HAP-1 (cell line): ENCODE measurements at regions not wholly inside any gene's neighbourhood (a gene's known extent, or its start where the extent isn't known, plus 50 kb on each side); places are given as distances from the start of the nearest gene placed in this dataset.
A peak's percentile ranks its signal among the peaks of the same experiment; 100 is the strongest.

ENCODE experiments used
- DNase-seq, 2 experiments: peaks; one replicate each; pipeline ENCODE4 v3.0.0-alpha.2; 2016 to 2020; ENCODE audit warnings: low spot score in 2 of 2
- H3K27me3 ChIP-seq: fragments of 250-450 bp; sonication (Bioruptor Pico); 2 replicates; pipeline ENCODE4 v1.5.1; 2020; ENCODE audit warnings: low read depth, mild to moderate bottlenecking, moderate library complexity
- H3K36me3 ChIP-seq: fragments of 250-450 bp; sonication (Bioruptor Pico); replicated peaks from 2 replicates; pipeline ENCODE4 v1.5.1; 2020; ENCODE audit warnings: mild to moderate bottlenecking
- H3K4me1 ChIP-seq: fragments of 250-450 bp; sonication (Bioruptor Pico); 2 replicates; pipeline ENCODE4 v1.5.1; 2020; ENCODE audit warnings: mild to moderate bottlenecking
- H3K4me3 ChIP-seq: fragments of 250-450 bp; sonication (Bioruptor Pico); 2 replicates; pipeline ENCODE4 v1.5.1; 2020; ENCODE audit warnings: mild to moderate bottlenecking, moderate library complexity
- H3K9me3 ChIP-seq: fragments of 250-450 bp; sonication (Bioruptor Pico); 2 replicates; pipeline ENCODE4 v1.5.1; 2020; ENCODE audit warnings: mild to moderate bottlenecking, moderate library complexity
- in situ Hi-C: fragments of 300-500 bp; cut with MboI; formaldehyde crosslinking; loops from 3 replicates; pipeline ENCODE4 v1.14.3; 2020; ENCODE audit warnings: low sequenced_read_pairs, inconsistent platforms, mixed read lengths

DNA sequence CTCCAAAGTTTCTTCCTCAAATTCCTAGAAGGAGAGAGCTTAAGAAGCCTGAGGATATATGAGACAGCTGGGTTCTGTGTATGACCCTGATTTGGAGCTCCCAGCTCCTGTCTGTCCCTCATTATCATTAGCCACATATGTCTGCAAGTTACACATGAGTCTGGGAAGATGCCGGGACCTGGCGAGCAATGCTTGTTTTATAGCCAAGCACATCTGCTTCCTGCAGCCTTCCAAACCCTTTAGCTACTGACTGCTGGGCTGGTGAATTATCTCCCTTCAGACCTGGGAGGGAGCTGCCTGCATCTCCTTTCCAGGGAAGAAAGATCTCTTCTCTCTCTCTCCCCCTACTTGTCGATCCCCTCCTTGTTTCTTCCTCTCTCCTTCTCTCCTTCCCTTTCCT is 556.7 kb upstream of the BOD1L1 start:
- H3K27me3 ChIP-seq: no peaks in the 10 kb centered on the region
- DNase-seq: no peak
- H3K4me3 ChIP-seq: no peak overlapping the region
- in situ Hi-C loops: no loop called here
- H3K36me3 ChIP-seq: no peaks in the 10 kb centered on the region
- no peaks in the 10 kb centered on the region for H3K4me1 ChIP-seq
- no peaks in the 10 kb centered on the region for H3K9me3 ChIP-seq

DNA sequence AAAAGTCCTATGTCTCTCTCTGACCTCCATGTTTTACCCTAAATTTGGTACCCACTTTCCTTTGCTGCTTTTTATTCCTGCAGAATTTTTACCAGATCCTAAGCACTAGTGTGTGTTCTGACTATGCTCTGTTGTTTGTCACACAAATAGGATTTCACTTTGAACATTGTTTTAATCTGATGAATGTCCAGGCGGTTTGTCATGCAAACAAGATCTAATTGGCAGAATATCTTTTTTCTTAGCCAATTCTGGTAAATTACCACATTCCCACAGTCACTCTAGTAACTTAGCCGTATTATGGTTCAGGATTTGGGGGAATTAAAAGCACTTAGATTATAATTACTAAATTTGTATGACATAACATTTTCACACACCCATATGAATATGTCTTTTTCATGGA is 557.2 kb upstream of the BOD1L1 start:
- H3K36me3 ChIP-seq: no peaks in the 10 kb centered on the region
- in situ Hi-C loops: no loop called here
- no peaks in the 10 kb centered on the region for H3K27me3 ChIP-seq
- no peaks in the 10 kb centered on the region for H3K4me1 ChIP-seq
- H3K9me3 ChIP-seq: no peaks in the 10 kb centered on the region
- no peak overlapping the region for H3K4me3 ChIP-seq
- no peak for DNase-seq

DNA sequence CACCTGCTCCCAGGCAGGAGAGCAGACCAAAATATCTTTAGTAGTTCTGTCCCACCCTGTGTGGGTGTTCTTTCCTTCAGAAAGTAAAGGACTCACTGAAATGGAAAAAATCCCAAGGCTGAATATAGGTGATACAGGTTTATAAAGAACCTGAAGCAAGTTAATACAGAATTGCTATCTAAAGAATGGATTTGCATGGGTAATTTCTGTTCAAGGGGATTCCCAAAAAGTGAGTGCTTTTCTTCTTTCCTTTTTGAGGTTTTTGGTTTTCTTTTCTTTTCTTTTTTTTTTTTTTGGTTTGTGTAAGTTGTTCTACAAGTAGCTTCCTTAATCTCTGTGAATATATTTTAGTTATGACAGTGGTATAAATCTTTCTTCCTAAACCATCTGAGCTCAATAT is 560.7 kb upstream of the BOD1L1 start:
- Histone ChIP-seq H3K4me1 (no peaks in the 10 kb centered on the region), H3K27me3 (no peaks in the 10 kb centered on the region), H3K36me3 (no peaks in the 10 kb centered on the region), H3K4me3 (no peak overlapping the region), H3K9me3 (no peaks in the 10 kb centered on the region)
- DNase-seq: no peak
- in situ Hi-C loops: no loop called here

DNA sequence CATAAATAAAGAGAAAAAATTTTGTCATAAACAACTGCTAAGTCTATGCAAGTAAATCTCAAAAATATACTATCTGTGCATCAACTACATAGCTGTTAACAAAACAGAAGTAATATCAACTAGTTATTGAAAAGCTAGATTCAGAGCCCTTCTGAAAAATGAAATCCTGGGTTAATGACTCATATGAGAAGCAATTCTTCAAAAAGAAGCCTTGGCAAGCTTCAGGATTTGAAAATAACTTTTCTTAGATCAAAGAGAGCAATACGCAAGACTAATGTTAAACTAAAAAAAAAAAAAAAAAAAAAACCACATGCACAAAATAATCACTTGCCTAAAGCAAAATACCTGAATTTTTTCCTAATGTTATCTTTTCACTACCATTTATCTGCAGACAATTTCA is 566.1 kb upstream of the BOD1L1 start:
- Histone ChIP-seq H3K36me3 (no peaks in the 10 kb centered on the region), H3K9me3 (no peaks in the 10 kb centered on the region), H3K4me3 (no peak overlapping the region), H3K27me3 (no peaks in the 10 kb centered on the region), H3K4me1 (no peaks in the 10 kb centered on the region)
- DNase-seq: no peak
- in situ Hi-C loops: no loop called here

DNA sequence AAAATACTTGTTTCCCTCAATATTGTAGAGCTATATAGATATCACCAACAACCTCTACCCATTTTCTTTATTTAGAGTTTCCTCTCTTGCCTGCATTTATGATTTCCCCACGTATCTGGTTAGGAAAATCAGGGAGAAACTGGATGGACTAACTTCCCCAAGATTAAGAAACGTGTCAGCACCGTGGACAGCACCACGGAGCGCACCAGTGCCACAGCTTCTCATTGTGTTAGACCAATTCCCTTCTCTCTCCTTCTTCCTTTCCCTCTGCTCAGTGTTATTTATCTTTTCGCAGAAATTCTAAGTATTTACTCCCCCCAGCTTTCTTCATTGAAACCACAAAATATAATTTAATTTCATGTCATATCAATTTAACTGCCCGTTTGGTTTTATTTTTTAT is 568.6 kb upstream of the BOD1L1 start:
- Histone ChIP-seq H3K9me3 (no peaks in the 10 kb centered on the region), H3K4me1 (no peaks in the 10 kb centered on the region), H3K27me3 (no peaks in the 10 kb centered on the region), H3K36me3 (no peaks in the 10 kb centered on the region), H3K4me3 (no peak overlapping the region)
- peak in 1 of 2 experiments; percentile 29 for DNase-seq
- in situ Hi-C loops: no loop called here

DNA sequence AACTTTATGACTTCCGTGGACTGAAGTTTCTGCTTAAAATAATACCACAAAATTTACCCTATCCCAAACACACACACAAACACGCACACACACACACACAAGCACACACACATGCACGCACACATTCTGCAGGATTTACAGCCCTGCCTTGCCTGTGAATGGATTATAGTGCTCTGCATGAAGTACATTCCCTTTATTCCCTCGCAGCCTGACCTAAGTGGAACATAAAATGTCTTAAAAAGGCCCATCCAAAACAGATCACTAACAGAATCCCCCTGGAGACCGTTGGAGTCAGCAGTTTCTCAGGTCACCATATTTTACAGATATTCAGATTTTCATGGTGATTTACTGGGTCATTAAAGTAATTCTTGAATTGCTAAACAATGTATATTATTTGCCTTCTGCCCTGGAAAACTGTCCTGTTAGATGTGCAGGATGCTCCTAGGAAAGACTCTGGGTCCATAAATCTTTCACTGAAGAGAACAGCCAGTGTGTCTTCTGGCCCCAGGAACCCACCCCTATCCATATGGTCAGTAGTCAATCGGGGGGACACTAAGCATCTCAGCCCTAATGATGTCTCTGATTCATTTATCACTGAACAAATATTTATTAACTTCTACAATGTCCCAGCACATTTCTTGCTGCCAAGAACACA is 587.7 kb upstream of the BOD1L1 start:
- Histone ChIP-seq H3K4me1 (no peaks in the 10 kb centered on the region), H3K4me3 (no peak overlapping the region), H3K27me3 (no peaks in the 10 kb centered on the region), H3K9me3 (0 out of 2 replicates have a peak, but pooled peaks cover 2% of the 10 kb centered on the region), H3K36me3 (no peaks in the 10 kb centered on the region)
- no peak for DNase-seq
- in situ Hi-C loops: no loop called here

DNA sequence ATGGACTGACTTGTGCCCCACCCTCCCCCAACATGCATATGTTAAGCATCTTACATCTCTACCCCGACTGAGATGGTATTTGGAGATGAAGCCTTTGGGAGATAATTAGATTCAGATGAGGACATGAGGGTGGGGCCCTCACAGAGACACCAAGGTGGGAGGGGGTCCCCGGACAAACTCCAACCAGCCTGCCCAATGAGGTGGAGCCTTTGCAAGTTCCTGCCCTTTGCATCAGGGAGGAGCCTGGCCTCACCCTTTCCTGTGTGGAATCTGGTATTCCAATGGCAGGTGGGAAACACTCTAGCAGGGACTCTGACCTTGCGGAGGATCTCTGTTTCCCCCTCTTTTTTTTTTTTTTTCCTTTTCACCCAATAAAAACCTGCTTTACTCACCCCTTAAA is 589.9 kb upstream of the BOD1L1 start:
- Histone ChIP-seq H3K4me3 (no peak overlapping the region), H3K9me3 (0 out of 2 replicates have a peak, but pooled peaks cover 2% of the 10 kb centered on the region), H3K27me3 (no peaks in the 10 kb centered on the region), H3K4me1 (no peaks in the 10 kb centered on the region), H3K36me3 (no peaks in the 10 kb centered on the region)
- DNase-seq: no peak
- in situ Hi-C loops: no loop called here

DNA sequence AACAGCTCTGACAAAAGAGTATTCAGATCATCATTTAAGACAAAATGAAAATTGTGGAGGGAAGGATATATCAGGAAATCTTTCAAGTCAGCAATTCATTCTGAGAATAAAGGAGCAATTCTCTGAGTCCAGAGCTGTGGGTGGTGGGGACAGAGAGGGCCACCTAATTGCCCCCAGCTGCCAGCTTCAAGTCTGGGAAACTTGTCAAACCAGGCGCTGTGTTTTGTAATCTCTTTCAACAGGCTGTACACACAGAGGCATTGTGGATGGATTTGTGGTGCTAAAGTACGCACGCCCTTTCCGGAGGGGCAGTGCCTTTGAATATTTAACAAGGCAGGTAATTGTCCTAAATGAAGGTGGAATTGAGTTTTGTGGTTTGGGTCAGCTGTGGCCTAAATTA is 591.1 kb upstream of the BOD1L1 start:
- Histone ChIP-seq H3K4me1 (no peaks in the 10 kb centered on the region), H3K4me3 (no peak overlapping the region), H3K27me3 (no peaks in the 10 kb centered on the region), H3K9me3 (0 out of 2 replicates have a peak, but pooled peaks cover 2% of the 10 kb centered on the region), H3K36me3 (no peaks in the 10 kb centered on the region)
- in situ Hi-C loops: no loop called here
- DNase-seq: no peak

DNA sequence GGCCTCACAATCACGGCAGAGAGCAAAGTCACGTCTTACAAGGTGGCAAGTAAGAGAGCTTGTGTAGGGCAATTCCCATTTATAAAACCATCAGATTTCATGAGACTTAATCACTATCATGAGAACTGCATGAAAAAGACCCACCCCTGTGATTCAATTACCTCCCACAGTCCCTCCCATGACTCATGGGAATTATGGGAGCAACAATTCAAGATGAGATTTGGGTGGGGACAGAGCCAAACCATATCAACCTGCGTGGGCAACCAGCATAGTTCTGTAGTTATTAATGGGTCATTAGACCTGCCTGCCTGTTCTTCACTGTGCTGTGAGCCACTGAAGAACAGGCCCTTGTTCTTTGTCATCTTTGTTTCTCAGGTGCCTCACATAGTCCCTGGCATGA is 593.7 kb upstream of the BOD1L1 start:
- no peak for DNase-seq
- H3K27me3 ChIP-seq: no peaks in the 10 kb centered on the region
- H3K4me1 ChIP-seq: no peaks in the 10 kb centered on the region
- H3K9me3 ChIP-seq: 0 out of 2 replicates have a peak, but pooled peaks cover 2% of the 10 kb centered on the region
- no peak overlapping the region for H3K4me3 ChIP-seq
- H3K36me3 ChIP-seq: no peaks in the 10 kb centered on the region
- in situ Hi-C loops: no loop called here

DNA sequence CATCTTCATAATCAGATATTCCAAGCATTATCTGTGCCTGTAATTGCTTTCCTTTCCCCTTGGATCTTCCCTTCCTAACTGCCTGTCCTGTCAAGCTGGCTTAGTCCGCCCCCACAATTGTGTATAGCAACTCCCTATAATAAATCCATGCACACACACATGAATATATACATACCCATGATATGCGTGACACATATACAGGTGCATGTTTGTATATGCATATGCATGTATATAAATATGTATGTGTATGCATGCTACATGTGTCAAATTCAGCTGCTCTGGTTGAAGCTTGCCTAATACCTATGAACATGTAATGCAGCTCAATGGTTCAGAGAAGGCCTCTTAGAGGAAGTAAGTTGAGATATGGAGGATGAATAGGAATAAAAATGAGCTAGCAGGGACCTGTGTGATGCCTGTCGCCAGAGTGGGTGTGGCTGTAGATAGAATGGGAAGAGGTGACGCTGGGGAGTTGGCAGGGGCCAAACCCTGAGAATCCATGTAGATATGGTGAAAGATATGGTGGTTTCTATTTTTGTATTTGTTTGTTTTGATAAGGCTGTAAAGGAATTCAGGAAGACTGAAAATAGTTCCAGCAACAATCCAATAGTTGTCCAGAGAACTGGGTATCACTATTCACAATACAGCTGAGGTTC is 595.0 kb upstream of the BOD1L1 start:
- in situ Hi-C loops: no loop called here
- H3K4me1 ChIP-seq: no peaks in the 10 kb centered on the region
- no peak overlapping the region for H3K4me3 ChIP-seq
- no peaks in the 10 kb centered on the region for H3K36me3 ChIP-seq
- DNase-seq: no peak
- H3K9me3 ChIP-seq: 0 out of 2 replicates have a peak, but pooled peaks cover 2% of the 10 kb centered on the region
- no peaks in the 10 kb centered on the region for H3K27me3 ChIP-seq

DNA sequence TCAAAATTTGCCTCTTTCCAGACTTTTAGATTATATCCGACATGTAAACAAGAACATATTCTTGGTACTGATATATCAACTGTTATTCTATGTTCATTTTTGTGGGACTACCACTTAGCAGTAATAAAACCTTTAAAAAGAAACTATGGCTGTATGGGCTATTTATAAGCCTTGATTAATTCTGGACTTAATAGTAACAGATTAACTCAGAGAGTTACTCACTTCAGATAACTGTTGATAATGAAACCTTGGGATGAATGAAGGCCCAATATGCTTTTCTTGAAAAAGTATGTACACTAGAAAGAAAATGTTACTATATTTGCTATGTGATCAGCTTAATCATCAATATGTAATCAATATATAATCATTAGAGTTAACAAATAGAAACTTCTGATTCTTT is 595.9 kb upstream of the BOD1L1 start:
- in situ Hi-C loops: no loop called here
- Histone ChIP-seq H3K36me3 (no peaks in the 10 kb centered on the region), H3K4me3 (no peak overlapping the region), H3K27me3 (no peaks in the 10 kb centered on the region), H3K4me1 (no peaks in the 10 kb centered on the region), H3K9me3 (0 out of 2 replicates have a peak, but pooled peaks cover 2% of the 10 kb centered on the region)
- no peak for DNase-seq

DNA sequence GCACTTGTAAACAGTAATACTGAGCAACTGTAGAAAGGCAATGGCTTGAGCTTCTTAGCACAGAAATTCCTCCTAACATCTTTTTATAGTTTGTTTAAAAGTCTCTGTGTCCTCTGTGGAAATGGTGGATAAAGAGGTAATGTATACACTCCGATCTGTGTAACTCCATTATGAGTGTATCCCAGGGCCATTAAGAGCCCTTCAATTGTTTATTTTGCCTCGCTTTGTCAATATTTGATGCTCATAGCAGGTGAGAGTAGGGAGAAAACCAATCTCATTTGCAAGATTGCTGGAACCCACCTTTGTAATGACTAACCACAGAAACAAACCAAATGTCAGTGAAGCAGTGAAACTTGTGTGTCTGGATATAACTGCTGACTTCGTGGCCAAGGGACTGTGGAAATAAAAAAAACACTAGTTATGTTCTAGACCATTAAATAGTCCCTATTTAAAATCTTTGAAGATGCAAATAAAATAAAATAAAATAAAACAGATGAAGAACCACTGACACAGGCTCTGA is 598.2 kb upstream of the BOD1L1 start:
- no peaks in the 10 kb centered on the region for H3K36me3 ChIP-seq
- no peaks in the 10 kb centered on the region for H3K27me3 ChIP-seq
- in situ Hi-C loops: no loop called here
- no peaks in the 10 kb centered on the region for H3K9me3 ChIP-seq
- no peaks in the 10 kb centered on the region for H3K4me1 ChIP-seq
- H3K4me3 ChIP-seq: no peak overlapping the region
- no peak for DNase-seq

DNA sequence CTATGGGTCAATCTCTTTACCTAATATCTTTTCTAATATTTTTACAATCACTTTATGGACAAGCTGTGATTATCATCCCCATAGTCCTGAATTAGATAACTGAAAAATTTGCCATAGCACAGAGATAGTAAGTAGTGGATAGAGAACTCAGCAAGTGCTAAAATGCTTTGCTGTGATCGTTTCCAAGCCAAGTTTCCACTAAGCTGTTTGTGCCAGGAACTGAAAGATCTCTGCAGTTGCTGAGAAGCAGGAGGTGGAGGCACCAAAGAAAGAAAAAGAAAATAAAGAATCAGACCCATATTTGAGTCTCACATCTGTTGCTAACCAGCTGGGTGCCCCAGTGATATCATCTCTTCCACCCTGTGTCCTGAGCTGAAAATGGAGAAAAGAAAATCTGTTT is 605.6 kb upstream of the BOD1L1 start:
- Histone ChIP-seq H3K9me3 (no peaks in the 10 kb centered on the region), H3K4me3 (no peak overlapping the region), H3K4me1 (no peaks in the 10 kb centered on the region), H3K27me3 (no peaks in the 10 kb centered on the region), H3K36me3 (no peaks in the 10 kb centered on the region)
- in situ Hi-C loops: no loop called here
- DNase-seq: no peak

DNA sequence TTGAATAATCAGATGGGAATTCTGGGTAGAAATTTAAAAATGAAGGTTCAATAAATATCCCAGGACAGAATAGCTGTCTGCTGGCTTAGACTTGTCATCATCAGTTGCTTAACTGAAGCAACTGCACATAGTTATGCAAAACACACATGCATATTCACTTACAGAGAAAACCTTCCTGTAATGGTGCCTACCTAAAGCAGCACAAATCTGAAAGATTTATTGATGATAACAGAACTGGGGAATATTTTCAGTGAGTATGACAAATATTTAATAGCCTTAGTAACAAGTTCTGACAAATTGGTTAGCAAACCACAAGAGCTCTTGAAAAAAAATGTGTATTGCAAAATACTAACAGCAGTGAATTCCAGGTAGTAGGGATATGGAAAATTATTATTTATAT is 606.8 kb upstream of the BOD1L1 start:
- Histone ChIP-seq H3K27me3 (no peaks in the 10 kb centered on the region), H3K36me3 (no peaks in the 10 kb centered on the region), H3K9me3 (no peaks in the 10 kb centered on the region), H3K4me1 (no peaks in the 10 kb centered on the region), H3K4me3 (no peak overlapping the region)
- no peak for DNase-seq
- in situ Hi-C loops: no loop called here
